SK-N-MC (cell line): ENCODE measurements at regions not wholly inside any gene's neighbourhood (a gene's known extent, or its start where the extent isn't known, plus 50 kb on each side); places are given as distances from the start of the nearest gene placed in this dataset.

Experiments
- DNase-seq: peaks from one replicate; pipeline ENCODE4 v3.0.0-alpha.2; 2011; ENCODE audit warnings: low read depth, low spot score
- H3K27ac ChIP-seq: fragments of 200-600 bp; sonication (generic); 2 replicates; pipeline ENCODE4 v1.5.1; 2016; ENCODE audit warnings: mixed run types
- H3K36me3 ChIP-seq: fragments of 200-600 bp; sonication (generic); 2 replicates; pipeline ENCODE4 v1.6.1; 2017; ENCODE audit warnings: antibody characterized with exemption, low read length, mixed read lengths; ENCODE audit not compliant: insufficient read depth
- H3K4me3 ChIP-seq: fragments of 200-600 bp; sonication (generic); 2 replicates; pipeline ENCODE4 v1.5.1; 2016
- H3K9ac ChIP-seq: fragments of 200-600 bp; sonication (generic); 2 replicates; pipeline ENCODE4 v1.8.0; 2017; ENCODE audit warnings: mixed run types, mixed read lengths; ENCODE audit not compliant: insufficient read length
- H3K9me3 ChIP-seq: fragments of 200-600 bp; sonication (generic); 2 replicates; pipeline ENCODE4 v1.6.1; 2017; ENCODE audit warnings: low read depth, mild to moderate bottlenecking, antibody characterized with exemption, low read length, moderate library complexity, mixed read lengths
- EZH2 ChIP-seq: fragments of 200-600 bp; sonication (generic); IDR thresholded peaks from one replicate; pipeline ENCODE4 v1.6.1; 2017; ENCODE audit warnings: antibody characterized with exemption
- FOXP2 ChIP-seq: optimal IDR thresholded peaks from 2 replicates; pipeline ENCODE3; 2011; ENCODE audit warnings: mild to moderate bottlenecking, moderate library complexity; ENCODE audit not compliant: insufficient read depth; ENCODE audit errors: extremely low read length, control extremely low read depth
- POLR2AphosphoS5 ChIP-seq: IDR thresholded peaks from 2 replicates; pipeline ENCODE4 v1.6.1; 2012; ENCODE audit warnings: mild to moderate bottlenecking, low read depth, low read length, borderline replicate concordance

DNA sequence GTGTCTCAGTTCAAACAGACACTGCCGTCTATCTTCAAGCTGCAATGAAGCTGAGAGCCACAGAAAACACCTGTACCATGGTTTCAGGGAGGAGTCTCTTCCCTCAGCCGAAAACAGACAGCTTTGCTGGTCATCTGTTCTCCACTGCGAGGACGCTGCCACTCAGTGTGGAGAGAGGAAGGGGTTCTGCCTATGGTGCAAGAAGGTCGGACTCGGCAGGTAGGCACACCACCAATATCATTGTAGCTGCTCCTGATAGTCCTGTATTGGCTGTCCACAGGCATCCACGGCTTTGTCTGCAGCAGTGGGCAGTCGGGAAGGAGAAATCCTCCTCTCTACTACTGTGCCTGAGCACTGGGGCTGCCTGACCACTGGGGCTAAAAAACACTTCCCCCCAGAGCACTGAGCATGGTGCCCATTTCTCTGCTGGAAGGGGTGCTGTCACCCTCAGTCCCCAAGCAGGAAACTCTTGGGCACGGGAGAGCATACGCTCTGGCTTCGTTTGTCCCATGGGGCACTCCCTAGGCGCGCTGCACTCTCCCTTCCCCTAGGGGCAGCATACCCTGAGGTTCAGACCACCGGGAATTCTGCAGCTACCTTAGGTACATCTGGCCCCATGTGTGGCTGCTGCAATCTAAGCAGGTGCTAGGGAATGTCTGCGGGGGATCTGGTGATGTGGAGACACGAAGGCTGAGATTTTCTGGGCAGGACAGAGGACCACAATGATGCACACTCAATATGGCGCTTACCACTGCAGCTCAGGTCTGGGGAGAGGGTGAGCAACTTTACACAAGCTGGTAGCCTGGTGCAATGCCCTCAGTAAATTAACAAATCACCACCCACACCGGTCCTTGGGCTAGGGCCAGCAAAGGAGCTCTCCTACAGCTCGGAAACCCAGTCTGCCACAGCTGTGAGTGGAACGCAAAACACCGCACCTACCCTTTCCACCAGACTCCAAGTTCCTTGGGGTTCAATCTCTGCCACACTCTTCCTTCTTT is 880.9 kb upstream of the SEMA6A start:
- H3K4me3 ChIP-seq: no peak overlapping the region

GRCh38 chr5:117454716-117455212 is 880.1 kb upstream of the SEMA6A start:
- Histone ChIP-seq H3K9me3 (no peaks in the 10 kb centered on the region), H3K9ac (no peak overlapping the region), H3K4me3 (no peak overlapping the region), H3K27ac (no peak overlapping the region), H3K36me3 (no peaks in the 10 kb centered on the region)
- DNase-seq: no peak
- no peak for TF ChIP-seq EZH2
- no peak for TF ChIP-seq FOXP2
- TF ChIP-seq POLR2AphosphoS5: no peak

More for the DNA sequence above, 880.9 kb upstream of the SEMA6A start:
- H3K27ac ChIP-seq: no peak overlapping the region
- H3K9ac ChIP-seq: no peak overlapping the region
- TF ChIP-seq FOXP2 (no peak), EZH2 (no peak), POLR2AphosphoS5 (no peak)
- H3K9me3 ChIP-seq: no peaks in the 10 kb centered on the region
- H3K36me3 ChIP-seq: no peaks in the 10 kb centered on the region
- no peak for DNase-seq

DNA sequence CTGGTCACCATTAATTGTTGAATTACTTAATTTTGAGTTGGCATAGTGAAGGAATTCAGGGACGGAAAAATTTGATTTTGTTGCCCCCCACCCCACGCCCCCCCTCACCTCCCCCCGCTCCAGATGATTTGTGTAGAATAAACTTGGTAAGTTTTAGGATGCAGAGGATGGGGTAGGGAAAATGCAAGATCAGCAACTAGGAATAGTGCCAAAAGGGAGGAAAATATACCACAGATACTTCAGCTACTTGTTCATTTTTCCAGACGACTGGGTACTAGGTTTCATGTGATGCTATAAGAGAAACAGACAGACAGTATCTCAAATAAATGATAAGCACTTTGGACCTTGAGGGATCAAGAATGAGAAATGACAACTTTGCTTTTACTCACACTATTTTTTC is 862.2 kb upstream of the SEMA6A start:
- DNase-seq: no peak
- Histone ChIP-seq H3K36me3 (no peaks in the 10 kb centered on the region), H3K27ac (no peak overlapping the region), H3K9ac (no peak overlapping the region), H3K9me3 (no peaks in the 10 kb centered on the region), H3K4me3 (no peak overlapping the region)
- no peak for TF ChIP-seq EZH2
- TF ChIP-seq FOXP2: no peak
- no peak for TF ChIP-seq POLR2AphosphoS5

DNA sequence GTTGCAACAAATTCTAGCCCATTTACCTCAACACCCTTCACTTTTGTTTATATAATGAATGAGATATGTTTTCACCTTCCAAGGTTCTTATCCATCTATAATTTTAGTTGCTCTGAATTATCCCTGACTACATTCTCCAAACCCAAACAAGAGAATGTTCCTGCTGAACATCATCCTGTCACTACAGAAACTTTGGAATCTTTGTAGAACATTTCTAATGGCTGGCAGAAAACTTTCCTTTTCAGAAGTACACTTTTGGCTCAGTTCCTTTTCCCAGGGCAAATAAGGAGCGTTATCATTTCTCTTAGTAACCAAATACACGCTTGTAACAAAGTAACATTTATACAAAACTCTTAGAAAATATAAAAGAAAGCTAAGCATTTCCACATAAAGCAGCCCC is 860.6 kb upstream of the SEMA6A start:
- Histone ChIP-seq H3K4me3 (no peak overlapping the region), H3K36me3 (no peaks in the 10 kb centered on the region), H3K9me3 (no peaks in the 10 kb centered on the region), H3K9ac (no peak overlapping the region), H3K27ac (no peak overlapping the region)
- no peak for DNase-seq
- TF ChIP-seq EZH2: no peak
- TF ChIP-seq POLR2AphosphoS5: no peak
- TF ChIP-seq FOXP2: no peak

DNA sequence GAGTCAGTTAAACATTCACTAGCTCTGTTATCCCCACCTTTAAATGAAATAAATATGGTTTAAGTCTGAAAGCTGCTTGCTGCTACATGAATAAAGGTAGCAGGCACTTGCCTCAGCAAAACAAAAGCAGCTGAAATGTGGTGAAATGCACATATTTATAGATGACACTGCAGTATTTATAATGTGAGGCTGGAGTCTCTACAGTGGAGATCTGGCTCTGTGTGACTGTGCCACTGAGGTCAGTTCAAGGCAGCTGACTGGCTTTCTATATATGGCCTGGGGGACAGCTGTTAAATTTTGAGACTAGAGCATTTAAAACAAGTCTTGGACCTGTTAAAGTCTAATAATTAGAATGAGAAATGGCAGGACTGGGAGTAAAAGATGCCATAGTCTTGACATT is 859.6 kb upstream of the SEMA6A start:
- Histone ChIP-seq H3K27ac (no peak overlapping the region), H3K4me3 (no peak overlapping the region), H3K36me3 (no peaks in the 10 kb centered on the region), H3K9ac (no peak overlapping the region), H3K9me3 (no peaks in the 10 kb centered on the region)
- TF ChIP-seq POLR2AphosphoS5 (no peak), FOXP2 (no peak), EZH2 (no peak)
- no peak for DNase-seq

DNA sequence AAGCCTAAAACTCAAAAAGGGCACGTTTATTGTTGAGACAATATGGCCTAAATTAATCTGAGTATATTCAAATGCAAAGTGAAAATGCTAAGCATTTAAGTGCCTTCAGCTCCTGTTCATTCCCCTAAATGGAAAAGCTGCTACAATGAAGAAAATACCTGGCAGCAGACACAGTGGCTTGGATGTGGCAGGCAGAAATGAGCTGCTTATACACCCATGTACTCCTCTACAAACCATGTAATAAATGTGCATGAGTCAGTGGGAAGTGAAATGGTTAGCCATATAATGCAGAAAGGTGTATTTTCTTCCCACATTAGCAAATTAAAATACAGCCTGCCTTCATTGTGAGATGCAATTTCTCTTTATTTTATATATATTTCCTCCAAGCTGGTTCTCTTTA is 859.2 kb upstream of the SEMA6A start:
- no peak overlapping the region for H3K9ac ChIP-seq

DNA sequence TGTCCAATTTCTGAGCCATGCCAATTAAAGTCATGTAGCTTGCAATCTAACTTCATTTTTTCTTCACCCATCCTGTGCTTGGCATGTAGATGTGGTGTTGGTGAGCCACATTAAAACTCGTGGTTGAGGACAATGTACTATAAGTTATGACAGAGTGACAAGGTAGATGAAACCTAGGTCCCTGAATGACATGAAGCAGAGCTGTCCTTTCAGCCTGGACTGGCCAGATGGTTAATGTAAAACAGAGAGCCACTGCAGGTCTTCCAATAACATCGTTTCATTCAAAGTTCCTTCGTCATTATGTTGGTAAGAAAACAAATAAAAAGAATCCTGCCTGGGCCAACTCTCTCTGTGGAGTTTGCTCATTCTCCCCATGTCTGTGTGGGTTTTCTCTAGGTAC is 856.5 kb upstream of the SEMA6A start:
- TF ChIP-seq POLR2AphosphoS5 (no peak), FOXP2 (no peak), EZH2 (no peak)
- Histone ChIP-seq H3K36me3 (no peaks in the 10 kb centered on the region), H3K9me3 (no peaks in the 10 kb centered on the region), H3K4me3 (no peak overlapping the region), H3K27ac (no peak overlapping the region), H3K9ac (no peak overlapping the region)
- DNase-seq: no peak

More for the DNA sequence above, 859.2 kb upstream of the SEMA6A start:
- TF ChIP-seq EZH2 (no peak), FOXP2 (no peak)
- Histone ChIP-seq H3K36me3 (no peaks in the 10 kb centered on the region), H3K27ac (no peak overlapping the region), H3K4me3 (no peak overlapping the region), H3K9me3 (no peaks in the 10 kb centered on the region)
- DNase-seq: no peak

- no peak for TF ChIP-seq FOXP2
- no peak for TF ChIP-seq POLR2AphosphoS5
- TF ChIP-seq EZH2: no peak
Observed at GRCh38 chr5:117425163-117425562, 850.5 kb upstream of the SEMA6A start.

GRCh38 chr5:117424559-117424958 is 849.9 kb upstream of the SEMA6A start:
- no peak overlapping the region for H3K4me3 ChIP-seq
- DNase-seq: no peak
- H3K27ac ChIP-seq: no peak overlapping the region
- no peaks in the 10 kb centered on the region for H3K9me3 ChIP-seq
- TF ChIP-seq POLR2AphosphoS5 (no peak), FOXP2 (no peak), EZH2 (no peak)
- H3K36me3 ChIP-seq: no peaks in the 10 kb centered on the region
- H3K9ac ChIP-seq: no peak overlapping the region

More at GRCh38 chr5:117425163-117425562, 850.5 kb upstream of the SEMA6A start:
- Histone ChIP-seq H3K36me3 (no peaks in the 10 kb centered on the region), H3K9me3 (no peaks in the 10 kb centered on the region), H3K4me3 (no peak overlapping the region), H3K27ac (no peak overlapping the region), H3K9ac (no peak overlapping the region)
- no peak for DNase-seq

DNA sequence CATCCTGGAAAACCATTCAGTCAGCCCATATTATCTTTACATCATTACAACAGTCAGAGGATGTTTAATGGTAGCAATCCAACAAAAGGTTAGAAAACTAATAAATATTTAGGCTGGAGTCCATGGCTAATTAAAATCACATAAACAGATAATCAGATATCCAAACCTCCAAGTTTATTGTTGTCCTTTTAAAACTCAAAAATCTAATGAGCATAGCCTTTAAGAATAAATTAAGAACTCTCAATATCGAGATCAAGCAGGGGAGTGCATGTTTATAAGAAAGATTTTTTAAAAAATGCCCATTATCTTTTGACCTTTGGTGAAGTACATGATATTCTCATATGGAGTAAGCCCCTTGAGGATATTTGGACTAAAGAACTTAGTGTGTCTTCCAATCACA is 842.9 kb upstream of the SEMA6A start:
- Histone ChIP-seq H3K9me3 (no peaks in the 10 kb centered on the region), H3K4me3 (no peak overlapping the region), H3K27ac (no peak overlapping the region), H3K9ac (no peak overlapping the region), H3K36me3 (no peaks in the 10 kb centered on the region)
- no peak for TF ChIP-seq FOXP2
- TF ChIP-seq EZH2: no peak
- TF ChIP-seq POLR2AphosphoS5: no peak
- DNase-seq: no peak
